NCI-H524 (cell line): ENCODE measurements at regions not wholly inside any gene's neighbourhood (a gene's known extent, or its start where the extent isn't known, plus 50 kb on each side); places are given as distances from the start of the nearest gene placed in this dataset.
"Not testable (repeated sequence)": the region's sequence is repeated elsewhere in the genome, so short reads cannot be mapped to it uniquely, and the experiment has no call there.

ENCODE experiments used
- DNase-seq, 2 experiments: peaks; one replicate each; lab custom pipeline; 2025; lab: John Stamatoyannopoulos, UW

GRCh38 chr12:113571713-113572112 lies 100.0 kb upstream of the LHX5 start:
- no peak for DNase-seq

GRCh38 chr12:113569806-113570205 lies 98.1 kb upstream of the LHX5 start:
- peak in 1 of 2 experiments; percentile 49 for DNase-seq

- DNase-seq, result no peak
These were observed 96.3 kb upstream of the LHX5 start for GRCh38 chr12:113568021-113568420.

GRCh38 chr12:113565368-113565767 lies 93.7 kb upstream of the LHX5 start:
- no peak for DNase-seq

GRCh38 chr12:113561068-113561780 lies 89.6 kb upstream of the LHX5 start:
- DNase-seq, result peak; percentile 79 to 88

GRCh38 chr12:113559466-113559865 lies 87.8 kb upstream of the LHX5 start:
- no peak for DNase-seq

- DNase-seq, result no peak
These were observed 83.6 kb upstream of the LHX5 start for GRCh38 chr12:113555226-113555625.

GRCh38 chr12:113552760-113553159 lies 81.1 kb upstream of the LHX5 start:
- no peak for DNase-seq

GRCh38 chr12:113551563-113551962 lies 79.9 kb upstream of the LHX5 start:
- no peak for DNase-seq

- DNase-seq, result no peak
These were observed 76.8 kb upstream of the LHX5 start for GRCh38 chr12:113548467-113548866.

GRCh38 chr12:113546916-113547863 lies 75.5 kb upstream of the LHX5 start:
- no peak for DNase-seq

GRCh38 chr12:113537751-113538087 lies 66.0 kb upstream of the LHX5 start:
- no peak for DNase-seq

- peak; percentile 33 to 64 for DNase-seq
These were observed 65.5 kb upstream of the LHX5 start for GRCh38 chr12:113537046-113537750.

- DNase-seq, result no peak
These were observed 63.4 kb upstream of the LHX5 start for GRCh38 chr12:113535100-113535499.

GRCh38 chr12:113534555-113534954 lies 62.9 kb upstream of the LHX5 start:
- no peak for DNase-seq

GRCh38 chr12:113533842-113534375 lies 62.2 kb upstream of the LHX5 start:
- no peak for DNase-seq

- no peak for DNase-seq
These were observed 60.6 kb upstream of the LHX5 start for GRCh38 chr12:113532292-113532691.

- not testable (repeated sequence) for DNase-seq
These were observed 59.4 kb upstream of the LHX5 start for GRCh38 chr12:113531073-113531472.

- DNase-seq, result no peak
These were observed 57.1 kb upstream of the LHX5 start for GRCh38 chr12:113528606-113529293.

GRCh38 chr12:113525066-113525465 lies 53.4 kb upstream of the LHX5 start:
- no peak for DNase-seq

- DNase-seq, result no peak
These were observed 52.8 kb upstream of the LHX5 start for GRCh38 chr12:113524495-113524894.

GRCh38 chr12:113521708-113522107 lies 50.0 kb upstream of the LHX5 start:
- DNase-seq, result no peak
